ENCODE measurements at regions not wholly inside any gene's neighbourhood (a gene's known extent, or its start where the extent isn't known, plus 50 kb on each side); places are given as distances from the start of the nearest gene placed in this dataset.

GRCh38 chr2:223450246-223450645 is 151.9 kb downstream of the SCG2 start:
- H3K79me2 ChIP-seq (ENCODE audit: control insufficient read depth, insufficient read depth, low read length), result no peaks in the 10 kb centered on the region
- peaks cover 3% of the 10 kb centered on the region for H3K27me3 Mint-ChIP-seq
- ATAC-seq (ENCODE audit: low read depth) (no peak), DNase-seq (no peak)
- H3K27ac ChIP-seq (ENCODE audit: low read length in 2 of 2), result no peak overlapping the region
- no peak overlapping the region for H2AFZ ChIP-seq (ENCODE audit: insufficient read depth, low read depth, low read length, poor library complexity, severe bottlenecking)
- H3K36me3 ChIP-seq (replicated peaks in 1 of 2; ENCODE audit: control extremely low read depth in 1 of 2, control insufficient read depth in 1 of 2, extremely low read depth in 1 of 2, insufficient read depth in 2 of 2, low read length in 1 of 2), result no peaks in the 10 kb centered on the region
- H3K4me1 Mint-ChIP-seq, result no peaks in the 10 kb centered on the region
- H3K27ac Mint-ChIP-seq, result no peak overlapping the region
- ChIA-PET CTCF (no interaction called here), POLR2A (no interaction called here)
- H3K27me3 ChIP-seq (replicated peaks in 1 of 4; ENCODE audit: control extremely low read depth in 1 of 4, control insufficient read depth in 3 of 4, insufficient read depth in 4 of 4, low read length in 3 of 4), result no peaks in the 10 kb centered on the region
- H3K4me3 Mint-ChIP-seq, result no peak overlapping the region
- peaks cover 0 to 3% (median 0%) of the 10 kb centered on the region in 3 donors for H3K9me3 ChIP-seq (ENCODE audit: control extremely low read depth in 1 of 3, control insufficient read depth in 2 of 3, insufficient read depth in 1 of 3, low read length in 2 of 3)
- no peak overlapping the region for H3K4me3 ChIP-seq (ENCODE audit: control extremely low read depth in 1 of 5, extremely low read depth in 1 of 5, insufficient read depth in 1 of 5, low read depth in 2 of 5, low read length in 4 of 5)
- intact Hi-C loops (cut with micrococcal nuclease), result no loop called here
- TF ChIP-seq EZH2 (IDR thresholded peaks at IDR 0.05; ENCODE audit: borderline replicate concordance, insufficient read depth, low read depth, low read length, poor library complexity, severe bottlenecking) (no peak), CTCF (IDR thresholded peaks at IDR 0.05) (no peak)
- WGBS (ENCODE audit: insufficient coverage), result 100% methylated on average over 1 of the region's 3 CpGs
- peaks cover 2% of the 10 kb centered on the region for H3K9me3 Mint-ChIP-seq (ENCODE audit: insufficient read depth)
- H3K4me1 ChIP-seq (ENCODE audit: control insufficient read depth in 2 of 2, insufficient read depth in 2 of 2, low read length in 2 of 2), result no peaks in the 10 kb centered on the region
- no peak overlapping the region for H3K9ac ChIP-seq (ENCODE audit: low read length)
- no peaks in the 10 kb centered on the region for H4K20me1 ChIP-seq (ENCODE audit: control insufficient read depth, insufficient read depth, low read length, poor library complexity, severe bottlenecking)
- no peak overlapping the region for H3K4me2 ChIP-seq (replicated peaks; ENCODE audit: low read depth, low read length, poor library complexity, severe bottlenecking)

DNA sequence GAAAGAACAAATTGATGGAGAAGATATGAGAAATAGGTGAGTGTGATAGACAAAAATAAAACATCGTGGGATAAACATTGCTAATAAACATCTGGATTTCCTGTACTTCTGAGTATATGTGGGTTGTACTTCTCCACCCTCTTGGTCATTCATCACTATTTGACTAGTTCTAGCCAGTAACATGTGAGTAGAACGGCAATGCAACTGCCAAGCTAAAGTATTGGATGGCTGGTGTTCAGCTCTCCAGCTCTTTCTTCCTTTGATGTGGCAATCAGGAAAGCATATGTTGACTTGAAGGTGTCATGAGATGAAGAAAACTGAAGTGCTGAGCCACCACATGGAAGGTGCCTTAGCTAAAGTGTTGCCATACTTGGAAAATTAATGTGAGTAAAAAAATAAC is 144.9 kb downstream of the SCG2 start:
- peaks cover 3% of the 10 kb centered on the region for H3K27me3 Mint-ChIP-seq

More for the DNA sequence above, 144.9 kb downstream of the SCG2 start:
- no peak overlapping the region for H3K4me3 ChIP-seq (ENCODE audit: control extremely low read depth in 1 of 5, extremely low read depth in 1 of 5, insufficient read depth in 1 of 5, low read depth in 2 of 5, low read length in 4 of 5)
- no peaks in the 10 kb centered on the region for H3K4me1 Mint-ChIP-seq
- no peak overlapping the region for H3K27ac Mint-ChIP-seq
- H3K4me1 ChIP-seq (ENCODE audit: control insufficient read depth in 2 of 2, insufficient read depth in 2 of 2, low read length in 2 of 2), result no peaks in the 10 kb centered on the region
- no peaks in the 10 kb centered on the region for H3K79me2 ChIP-seq (ENCODE audit: control insufficient read depth, insufficient read depth, low read length)
- no peak for TF ChIP-seq EZH2 (IDR thresholded peaks at IDR 0.05; ENCODE audit: borderline replicate concordance, insufficient read depth, low read depth, low read length, poor library complexity, severe bottlenecking)
- TF ChIP-seq CTCF (IDR thresholded peaks at IDR 0.05), result no peak
- no CpG with 5 or more reads among the region's 2 CpGs for WGBS (ENCODE audit: insufficient coverage)
- intact Hi-C loops (cut with micrococcal nuclease), result loop anchor here (5.0 kb wide), 1 partner anchor 830 kb away; no protein-coding TSS in a partner anchor
- POLR2A ChIA-PET, result no interaction called here
- no peak overlapping the region for H3K27ac ChIP-seq (ENCODE audit: low read length in 2 of 2)
- H3K4me3 Mint-ChIP-seq, result no peak overlapping the region
- H3K27me3 ChIP-seq (replicated peaks in 1 of 4; ENCODE audit: control extremely low read depth in 1 of 4, control insufficient read depth in 3 of 4, insufficient read depth in 4 of 4, low read length in 3 of 4), result no peaks in the 10 kb centered on the region
- no peak overlapping the region for H3K4me2 ChIP-seq (replicated peaks; ENCODE audit: low read depth, low read length, poor library complexity, severe bottlenecking)
- ATAC-seq (ENCODE audit: low read depth) (no peak), DNase-seq (no peak)
- CTCF ChIA-PET, result interaction anchor here (1.3 kb wide), 1 partner anchor 368 kb away, joined by 3 read pairs; no protein-coding TSS in a partner anchor
- H4K20me1 ChIP-seq (ENCODE audit: control insufficient read depth, insufficient read depth, low read length, poor library complexity, severe bottlenecking), result no peaks in the 10 kb centered on the region
- peaks cover 0 to 3% (median 0%) of the 10 kb centered on the region in 3 donors for H3K9me3 ChIP-seq (ENCODE audit: control extremely low read depth in 1 of 3, control insufficient read depth in 2 of 3, insufficient read depth in 1 of 3, low read length in 2 of 3)
- H2AFZ ChIP-seq (ENCODE audit: insufficient read depth, low read depth, low read length, poor library complexity, severe bottlenecking), result no peak overlapping the region
- H3K9ac ChIP-seq (ENCODE audit: low read length), result no peak overlapping the region
- H3K36me3 ChIP-seq (replicated peaks in 1 of 2; ENCODE audit: control extremely low read depth in 1 of 2, control insufficient read depth in 1 of 2, extremely low read depth in 1 of 2, insufficient read depth in 2 of 2, low read length in 1 of 2), result no peaks in the 10 kb centered on the region
- H3K9me3 Mint-ChIP-seq (ENCODE audit: insufficient read depth), result peaks cover 2% of the 10 kb centered on the region

Measured in B cell (primary cell).